ENCODE measurements at regions not wholly inside any gene's neighbourhood (a gene's known extent, or its start where the extent isn't known, plus 50 kb on each side); places are given as distances from the start of the nearest gene placed in this dataset.

DNA sequence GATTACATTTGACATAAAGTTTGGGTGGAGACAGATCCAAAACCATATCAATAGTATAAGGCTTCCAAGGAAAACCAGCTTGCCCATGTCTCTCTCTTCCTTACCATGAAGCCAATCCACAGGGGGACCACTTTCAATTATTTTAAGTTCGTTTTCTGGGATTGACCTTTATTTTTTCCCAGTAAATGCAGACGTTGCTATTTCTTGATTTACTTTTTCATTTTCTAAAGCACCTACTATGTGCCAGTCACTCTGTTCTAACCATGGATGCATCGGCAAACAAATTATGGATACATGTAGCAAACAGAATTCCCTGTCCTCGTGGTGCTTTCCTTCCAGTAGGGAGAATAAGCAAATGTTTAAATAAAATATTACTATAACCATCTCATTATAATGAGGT lies 65.8 kb upstream of the KCNA1 start:
- Histone ChIP-seq H3K9ac (ENCODE audit: low read depth in 2 of 2, low read length in 2 of 2) (no peak overlapping the region), H3K9me3 (no peaks in the 10 kb centered on the region), H3K4me1 (no peaks in the 10 kb centered on the region), H3K4me3 (no peak overlapping the region), H3K27ac (no peak overlapping the region), H3K36me3 (no peaks in the 10 kb centered on the region), H3K27me3 (no peaks in the 10 kb centered on the region)
- TF ChIP-seq, protein P1, sequence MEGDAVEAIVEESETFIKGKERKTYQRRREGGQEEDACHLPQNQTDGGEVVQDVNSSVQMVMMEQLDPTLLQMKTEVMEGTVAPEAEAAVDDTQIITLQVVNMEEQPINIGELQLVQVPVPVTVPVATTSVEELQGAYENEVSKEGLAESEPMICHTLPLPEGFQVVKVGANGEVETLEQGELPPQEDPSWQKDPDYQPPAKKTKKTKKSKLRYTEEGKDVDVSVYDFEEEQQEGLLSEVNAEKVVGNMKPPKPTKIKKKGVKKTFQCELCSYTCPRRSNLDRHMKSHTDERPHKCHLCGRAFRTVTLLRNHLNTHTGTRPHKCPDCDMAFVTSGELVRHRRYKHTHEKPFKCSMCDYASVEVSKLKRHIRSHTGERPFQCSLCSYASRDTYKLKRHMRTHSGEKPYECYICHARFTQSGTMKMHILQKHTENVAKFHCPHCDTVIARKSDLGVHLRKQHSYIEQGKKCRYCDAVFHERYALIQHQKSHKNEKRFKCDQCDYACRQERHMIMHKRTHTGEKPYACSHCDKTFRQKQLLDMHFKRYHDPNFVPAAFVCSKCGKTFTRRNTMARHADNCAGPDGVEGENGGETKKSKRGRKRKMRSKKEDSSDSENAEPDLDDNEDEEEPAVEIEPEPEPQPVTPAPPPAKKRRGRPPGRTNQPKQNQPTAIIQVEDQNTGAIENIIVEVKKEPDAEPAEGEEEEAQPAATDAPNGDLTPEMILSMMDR (IDR thresholded peaks at IDR 0.05) = no peak
- no peak for DNase-seq
- intact Hi-C loops (cut with DNase I) = no loop called here

DNA sequence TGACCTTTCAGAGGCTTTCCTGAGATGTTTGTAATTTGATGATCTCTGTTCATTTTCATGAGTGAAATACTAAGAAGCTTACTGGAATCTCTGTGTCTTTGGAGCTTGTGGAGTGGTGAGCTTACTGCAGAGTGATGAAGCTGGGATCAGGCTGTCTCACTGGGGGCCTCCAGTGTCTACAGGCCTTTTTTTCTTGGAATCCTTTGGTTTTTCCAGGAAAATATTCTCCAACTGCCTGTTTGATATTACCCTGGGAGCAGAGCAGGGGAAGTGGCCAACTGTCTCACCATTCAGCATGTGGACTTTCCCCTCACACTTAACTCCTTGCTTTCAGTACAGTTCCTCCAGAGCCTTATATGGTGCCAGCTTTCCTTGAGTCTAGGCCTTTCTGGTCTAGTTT lies 62.0 kb upstream of the KCNA1 start:
- no peaks in the 10 kb centered on the region for H3K27me3 ChIP-seq
- H3K9me3 ChIP-seq = no peaks in the 10 kb centered on the region
- no peak for DNase-seq
- H3K4me3 ChIP-seq = no peak overlapping the region
- H3K4me1 ChIP-seq = no peaks in the 10 kb centered on the region
- intact Hi-C loops (cut with DNase I) = no loop called here
- H3K9ac ChIP-seq (ENCODE audit: low read depth in 2 of 2, low read length in 2 of 2) = no peak overlapping the region
- no peaks in the 10 kb centered on the region for H3K36me3 ChIP-seq
- no peak overlapping the region for H3K27ac ChIP-seq
- TF ChIP-seq, protein P1 (IDR thresholded peaks at IDR 0.05) = no peak

DNA sequence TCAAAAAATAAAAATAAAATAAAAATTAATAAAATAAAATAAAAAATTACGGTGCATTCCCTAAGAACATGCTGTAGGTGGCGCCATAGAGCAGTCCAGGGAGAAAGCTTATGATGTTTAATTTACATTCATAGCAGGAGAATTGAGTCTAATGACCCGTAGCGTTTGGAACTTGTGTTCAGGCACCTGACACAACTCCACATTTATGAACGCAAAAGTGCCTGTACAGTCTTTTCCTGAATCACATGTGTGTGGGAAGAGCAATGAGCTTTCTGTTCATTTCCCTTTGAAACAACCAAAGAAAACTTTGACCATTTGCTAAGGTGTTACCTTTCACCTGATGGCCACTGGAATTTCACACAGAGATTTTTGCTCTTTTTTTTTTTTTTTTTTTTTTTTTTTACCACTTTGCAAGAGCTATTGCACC lies 60.6 kb upstream of the KCNA1 start:
- H3K27ac ChIP-seq = no peak overlapping the region
- no peaks in the 10 kb centered on the region for H3K4me1 ChIP-seq
- no peaks in the 10 kb centered on the region for H3K9me3 ChIP-seq
- no peaks in the 10 kb centered on the region for H3K36me3 ChIP-seq
- DNase-seq = no peak
- no peak overlapping the region for H3K9ac ChIP-seq (ENCODE audit: low read depth in 2 of 2, low read length in 2 of 2)
- intact Hi-C loops (cut with DNase I) = no loop called here
- TF ChIP-seq, protein P1 (IDR thresholded peaks at IDR 0.05) = peak; percentile 59
- no peak overlapping the region for H3K4me3 ChIP-seq
- no peaks in the 10 kb centered on the region for H3K27me3 ChIP-seq

DNA sequence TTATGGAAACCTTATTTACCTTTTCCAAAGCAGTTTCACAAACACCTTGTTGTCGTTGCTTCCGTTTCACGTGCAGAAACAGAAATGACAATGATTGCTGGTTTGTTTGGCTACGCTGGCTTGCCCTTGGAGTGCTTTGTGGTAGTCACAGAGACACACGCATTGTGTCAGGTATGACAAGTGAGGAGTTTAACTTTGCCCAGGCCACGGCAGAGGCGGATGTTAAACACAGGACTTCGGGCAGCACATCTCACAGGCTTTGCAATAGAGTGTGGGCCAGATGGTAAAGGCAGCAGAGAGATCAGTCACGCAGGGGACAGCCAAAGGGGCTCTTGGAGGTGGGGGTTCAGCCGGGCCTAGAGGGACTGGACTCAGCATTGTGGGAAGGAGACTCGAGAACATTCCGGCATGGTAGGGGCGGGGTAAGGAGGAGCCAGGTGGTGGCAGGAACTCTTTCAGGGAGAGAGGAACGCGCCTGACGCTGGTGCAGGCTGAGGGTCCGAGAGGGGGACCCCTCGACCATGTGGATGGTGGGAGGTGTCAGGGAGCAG lies 59.8 kb upstream of the KCNA1 start:
- intact Hi-C loops (cut with DNase I) = loop anchor here (10.0 kb wide), 1 partner anchor 235 kb away; no protein-coding TSS in a partner anchor

DNA sequence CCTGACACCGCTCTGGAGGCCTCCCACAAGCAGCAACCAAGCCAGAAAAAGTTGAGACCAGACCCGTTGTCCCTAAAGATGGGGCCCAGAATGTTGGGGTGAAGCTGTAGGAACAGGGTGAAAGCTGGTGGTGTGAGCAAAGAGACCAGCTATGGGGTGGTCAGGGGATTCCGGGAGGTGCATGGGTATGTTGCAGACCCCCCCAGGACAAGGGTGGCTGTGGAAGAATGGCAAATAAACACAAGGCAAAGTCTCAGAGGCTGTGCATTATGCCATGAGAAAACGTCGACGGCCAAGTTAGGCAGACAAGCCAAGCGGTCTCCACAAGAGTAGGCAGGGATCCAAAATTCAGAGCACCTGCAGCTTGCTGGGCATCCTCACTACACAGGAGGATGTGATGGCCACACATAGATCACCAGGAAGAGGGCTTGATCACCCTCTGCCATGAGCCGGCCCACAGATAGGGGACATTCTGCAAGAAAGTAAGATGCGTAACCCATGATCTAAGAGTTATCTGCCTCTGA lies 58.8 kb upstream of the KCNA1 start:
- no peaks in the 10 kb centered on the region for H3K36me3 ChIP-seq
- no peak overlapping the region for H3K4me3 ChIP-seq
- H3K27me3 ChIP-seq = no peaks in the 10 kb centered on the region
- no peak overlapping the region for H3K9ac ChIP-seq (ENCODE audit: low read depth in 2 of 2, low read length in 2 of 2)
- no peak overlapping the region for H3K27ac ChIP-seq
- H3K9me3 ChIP-seq = no peaks in the 10 kb centered on the region
- intact Hi-C loops (cut with DNase I) = loop anchor here (10.0 kb wide), 1 partner anchor 234 kb away; no protein-coding TSS in a partner anchor
- TF ChIP-seq, protein P1 (IDR thresholded peaks at IDR 0.05) = no peak
- no peak for DNase-seq
- no peaks in the 10 kb centered on the region for H3K4me1 ChIP-seq

More for the DNA sequence above, 59.8 kb upstream of the KCNA1 start:
- DNase-seq = no peak
- Histone ChIP-seq H3K9me3 (no peaks in the 10 kb centered on the region), H3K36me3 (no peaks in the 10 kb centered on the region), H3K27me3 (no peaks in the 10 kb centered on the region), H3K4me1 (no peaks in the 10 kb centered on the region), H3K9ac (ENCODE audit: low read depth in 2 of 2, low read length in 2 of 2) (no peak overlapping the region), H3K27ac (no peak overlapping the region), H3K4me3 (no peak overlapping the region)
- TF ChIP-seq, protein P1 (IDR thresholded peaks at IDR 0.05) = no peak
